ENCODE measurements at regions not wholly inside any gene's neighbourhood (a gene's known extent, or its start where the extent isn't known, plus 50 kb on each side); places are given as distances from the start of the nearest gene placed in this dataset.

- Mint-ChIP-seq H3K4me3 (ENCODE audit: unreplicated experiment) (no peak overlapping the region), H3K27ac (ENCODE audit: unreplicated experiment) (no peak overlapping the region), H3K36me3 (ENCODE audit: low read depth, unreplicated experiment) (no peaks in the 10 kb centered on the region), H3K27me3 (ENCODE audit: unreplicated experiment) (no peaks in the 10 kb centered on the region), H3K9me3 (ENCODE audit: unreplicated experiment) (peaks cover 6% of the 10 kb centered on the region), H3K4me1 (ENCODE audit: unreplicated experiment) (peaks cover 18% of the 10 kb centered on the region)
- no peak for DNase-seq (ENCODE audit: low spot score)
- TF ChIP-seq CTCF (IDR thresholded peaks at IDR 0.05; ENCODE audit: unreplicated experiment), result no peak
Measured at GRCh38 chr3:106209482-106209881, 340.7 kb upstream of the CBLB start.

GRCh38 chr3:106210923-106211322, 342.1 kb upstream of the CBLB start:
- Mint-ChIP-seq H3K4me1 (ENCODE audit: unreplicated experiment) (peaks cover 14% of the 10 kb centered on the region), H3K9me3 (ENCODE audit: unreplicated experiment) (peaks cover 6% of the 10 kb centered on the region), H3K4me3 (ENCODE audit: unreplicated experiment) (no peak overlapping the region), H3K27me3 (ENCODE audit: unreplicated experiment) (no peaks in the 10 kb centered on the region), H3K36me3 (ENCODE audit: low read depth, unreplicated experiment) (no peaks in the 10 kb centered on the region), H3K27ac (ENCODE audit: unreplicated experiment) (no peak overlapping the region)
- TF ChIP-seq CTCF (IDR thresholded peaks at IDR 0.05; ENCODE audit: unreplicated experiment), result no peak
- no peak for DNase-seq (ENCODE audit: low spot score)

GRCh38 chr3:106212665-106213222, 343.9 kb upstream of the CBLB start:
- Mint-ChIP-seq H3K9me3 (ENCODE audit: unreplicated experiment) (no peaks in the 10 kb centered on the region), H3K27ac (ENCODE audit: unreplicated experiment) (no peak overlapping the region), H3K4me3 (ENCODE audit: unreplicated experiment) (no peak overlapping the region), H3K27me3 (ENCODE audit: unreplicated experiment) (no peaks in the 10 kb centered on the region), H3K36me3 (ENCODE audit: low read depth, unreplicated experiment) (no peaks in the 10 kb centered on the region), H3K4me1 (ENCODE audit: unreplicated experiment) (no peaks in the 10 kb centered on the region)
- DNase-seq (ENCODE audit: low spot score), result no peak
- TF ChIP-seq CTCF (IDR thresholded peaks at IDR 0.05; ENCODE audit: unreplicated experiment), result no peak

- Mint-ChIP-seq H3K4me1 (ENCODE audit: unreplicated experiment) (no peaks in the 10 kb centered on the region), H3K4me3 (ENCODE audit: unreplicated experiment) (no peak overlapping the region), H3K27me3 (ENCODE audit: unreplicated experiment) (no peaks in the 10 kb centered on the region), H3K36me3 (ENCODE audit: low read depth, unreplicated experiment) (no peaks in the 10 kb centered on the region), H3K9me3 (ENCODE audit: unreplicated experiment) (no peaks in the 10 kb centered on the region), H3K27ac (ENCODE audit: unreplicated experiment) (no peak overlapping the region)
- TF ChIP-seq CTCF (IDR thresholded peaks at IDR 0.05; ENCODE audit: unreplicated experiment), result no peak
- DNase-seq (ENCODE audit: low spot score), result no peak
Measured at GRCh38 chr3:106213954-106214353, 345.1 kb upstream of the CBLB start.

GRCh38 chr3:106214641-106215040, 345.8 kb upstream of the CBLB start:
- Mint-ChIP-seq H3K27ac (ENCODE audit: unreplicated experiment) (no peak overlapping the region), H3K4me3 (ENCODE audit: unreplicated experiment) (no peak overlapping the region), H3K9me3 (ENCODE audit: unreplicated experiment) (no peaks in the 10 kb centered on the region), H3K4me1 (ENCODE audit: unreplicated experiment) (no peaks in the 10 kb centered on the region), H3K27me3 (ENCODE audit: unreplicated experiment) (no peaks in the 10 kb centered on the region), H3K36me3 (ENCODE audit: low read depth, unreplicated experiment) (no peaks in the 10 kb centered on the region)
- no peak for DNase-seq (ENCODE audit: low spot score)
- TF ChIP-seq CTCF (IDR thresholded peaks at IDR 0.05; ENCODE audit: unreplicated experiment), result no peak

Measured in endothelial cell (in vitro differentiated cells).